ENCODE measurements at regions not wholly inside any gene's neighbourhood (a gene's known extent, or its start where the extent isn't known, plus 50 kb on each side); places are given as distances from the start of the nearest gene placed in this dataset.

DNA sequence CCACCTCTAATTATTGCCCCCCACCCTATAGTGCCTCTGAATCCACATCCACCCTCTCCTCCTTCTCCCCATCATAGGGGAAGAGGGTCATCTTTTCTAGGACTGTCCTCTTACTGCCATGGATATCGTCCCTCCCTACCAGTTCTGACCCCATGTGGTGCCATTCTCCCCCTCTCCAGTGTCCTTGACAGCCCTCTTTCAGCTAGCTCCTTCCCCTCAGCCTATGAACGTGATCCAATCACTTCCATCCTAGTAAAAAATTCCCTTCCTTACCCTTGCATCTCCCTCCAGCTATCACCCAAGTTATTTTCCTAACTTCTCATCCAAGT, 172.7 kb downstream of the RRAGC start:
- Histone ChIP-seq H3K36me3 (ENCODE audit: control insufficient read depth in 1 of 2, insufficient read depth in 2 of 2, low read length in 2 of 2) (no peaks in the 10 kb centered on the region), H3K27me3 (ENCODE audit: insufficient read depth, low read length) (peaks cover 52% of the 10 kb centered on the region), H2AFZ (ENCODE audit: low read depth, low read length, poor library complexity, severe bottlenecking) (no peak overlapping the region), H4K20me1 (ENCODE audit: insufficient read depth) (no peaks in the 10 kb centered on the region), H3K9me3 (ENCODE audit: control insufficient read depth in 1 of 2, insufficient read depth in 1 of 2, low read depth in 1 of 2, low read length in 2 of 2) (no peaks in the 10 kb centered on the region), H3K79me2 (ENCODE audit: insufficient read depth, low read length) (no peaks in the 10 kb centered on the region), H3K9me2 (ENCODE audit: insufficient read depth) (no peaks in the 10 kb centered on the region; the same call in 1 of the 2 replicates), H3K4me2 (ENCODE audit: low read length) (no peak overlapping the region), H3K4me3 (replicated peaks in 1 of 2; ENCODE audit: low read depth in 1 of 2, low read length in 2 of 2) (no peak overlapping the region), H3K9ac (ENCODE audit: low read length) (no peak overlapping the region), H3K27ac (ENCODE audit: low read depth, low read length) (no peak overlapping the region), H3K4me1 (ENCODE audit: control insufficient read depth in 1 of 2, insufficient read depth in 2 of 2, low read length in 2 of 2) (no peaks in the 10 kb centered on the region)
- DNase-seq (ENCODE audit: low read depth, low spot score) (no peak), ATAC-seq (no peak)
- no TSS peak for BruUV-seq (replicated peaks)
- TF ChIP-seq EGR1 (IDR thresholded peaks at IDR 0.05; ENCODE audit: low read depth) (no peak), SRF (IDR thresholded peaks at IDR 0.05; ENCODE audit: low read depth) (no peak), MAX (IDR thresholded peaks at IDR 0.05) (no peak), RAD21 (IDR thresholded peaks at IDR 0.05; ENCODE audit: low read depth) (no peak), CBX3 (IDR thresholded peaks at IDR 0.05; ENCODE audit: low read depth) (no peak), JUND (IDR thresholded peaks at IDR 0.05) (no peak), ZFX (IDR thresholded peaks at IDR 0.05) (no peak), EZH2phosphoT487 (IDR thresholded peaks at IDR 0.05; ENCODE audit: borderline replicate concordance) (no peak), CEBPB (IDR thresholded peaks at IDR 0.05; ENCODE audit: low read depth) (no peak), POLR2AphosphoS5 (IDR thresholded peaks at IDR 0.05; ENCODE audit: low read depth, low read length) (no peak)
- TF ChIP-seq, protein P1, sequence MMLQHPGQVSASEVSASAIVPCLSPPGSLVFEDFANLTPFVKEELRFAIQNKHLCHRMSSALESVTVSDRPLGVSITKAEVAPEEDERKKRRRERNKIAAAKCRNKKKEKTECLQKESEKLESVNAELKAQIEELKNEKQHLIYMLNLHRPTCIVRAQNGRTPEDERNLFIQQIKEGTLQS (IDR thresholded peaks at IDR 0.05): no peak
- TF ChIP-seq, protein P2, sequence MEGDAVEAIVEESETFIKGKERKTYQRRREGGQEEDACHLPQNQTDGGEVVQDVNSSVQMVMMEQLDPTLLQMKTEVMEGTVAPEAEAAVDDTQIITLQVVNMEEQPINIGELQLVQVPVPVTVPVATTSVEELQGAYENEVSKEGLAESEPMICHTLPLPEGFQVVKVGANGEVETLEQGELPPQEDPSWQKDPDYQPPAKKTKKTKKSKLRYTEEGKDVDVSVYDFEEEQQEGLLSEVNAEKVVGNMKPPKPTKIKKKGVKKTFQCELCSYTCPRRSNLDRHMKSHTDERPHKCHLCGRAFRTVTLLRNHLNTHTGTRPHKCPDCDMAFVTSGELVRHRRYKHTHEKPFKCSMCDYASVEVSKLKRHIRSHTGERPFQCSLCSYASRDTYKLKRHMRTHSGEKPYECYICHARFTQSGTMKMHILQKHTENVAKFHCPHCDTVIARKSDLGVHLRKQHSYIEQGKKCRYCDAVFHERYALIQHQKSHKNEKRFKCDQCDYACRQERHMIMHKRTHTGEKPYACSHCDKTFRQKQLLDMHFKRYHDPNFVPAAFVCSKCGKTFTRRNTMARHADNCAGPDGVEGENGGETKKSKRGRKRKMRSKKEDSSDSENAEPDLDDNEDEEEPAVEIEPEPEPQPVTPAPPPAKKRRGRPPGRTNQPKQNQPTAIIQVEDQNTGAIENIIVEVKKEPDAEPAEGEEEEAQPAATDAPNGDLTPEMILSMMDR (IDR thresholded peaks at IDR 0.05 in 2 of 3, conservative IDR thresholded peaks at IDR 0.05 in 1 of 3; ENCODE audit: borderline replicate concordance in 1 of 3, insufficient read depth in 1 of 3, low read depth in 2 of 3, low read length in 2 of 3): no peak
- CTCF ChIA-PET: no interaction called here
- intact Hi-C loops (cut with micrococcal nuclease): no loop called here
- RAD21 ChIA-PET (ENCODE audit: low non-redundant PET in 1 of 2, low total read pairs in 2 of 2, uncharacterized antibody in 2 of 2, unreplicated experiment in 2 of 2): no interaction called here
- POLR2A ChIA-PET: no interaction called here
